ENCODE measurements at regions not wholly inside any gene's neighbourhood (a gene's known extent, or its start where the extent isn't known, plus 50 kb on each side); places are given as distances from the start of the nearest gene placed in this dataset.

- peaks cover 10% of the 10 kb centered on the region for H3K27me3 Mint-ChIP-seq
- ChIA-PET POLR2A (no interaction called here), CTCF (interaction anchor here (0.9 kb wide), 1 partner anchor 10 kb away, joined by 3 read pairs; no protein-coding TSS in a partner anchor)
- TF ChIP-seq EZH2 (IDR thresholded peaks at IDR 0.05; ENCODE audit: borderline replicate concordance, insufficient read depth, low read depth, low read length, poor library complexity, severe bottlenecking), result no peak
- TF ChIP-seq, protein P1, sequence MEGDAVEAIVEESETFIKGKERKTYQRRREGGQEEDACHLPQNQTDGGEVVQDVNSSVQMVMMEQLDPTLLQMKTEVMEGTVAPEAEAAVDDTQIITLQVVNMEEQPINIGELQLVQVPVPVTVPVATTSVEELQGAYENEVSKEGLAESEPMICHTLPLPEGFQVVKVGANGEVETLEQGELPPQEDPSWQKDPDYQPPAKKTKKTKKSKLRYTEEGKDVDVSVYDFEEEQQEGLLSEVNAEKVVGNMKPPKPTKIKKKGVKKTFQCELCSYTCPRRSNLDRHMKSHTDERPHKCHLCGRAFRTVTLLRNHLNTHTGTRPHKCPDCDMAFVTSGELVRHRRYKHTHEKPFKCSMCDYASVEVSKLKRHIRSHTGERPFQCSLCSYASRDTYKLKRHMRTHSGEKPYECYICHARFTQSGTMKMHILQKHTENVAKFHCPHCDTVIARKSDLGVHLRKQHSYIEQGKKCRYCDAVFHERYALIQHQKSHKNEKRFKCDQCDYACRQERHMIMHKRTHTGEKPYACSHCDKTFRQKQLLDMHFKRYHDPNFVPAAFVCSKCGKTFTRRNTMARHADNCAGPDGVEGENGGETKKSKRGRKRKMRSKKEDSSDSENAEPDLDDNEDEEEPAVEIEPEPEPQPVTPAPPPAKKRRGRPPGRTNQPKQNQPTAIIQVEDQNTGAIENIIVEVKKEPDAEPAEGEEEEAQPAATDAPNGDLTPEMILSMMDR (IDR thresholded peaks at IDR 0.05), result no peak
- Histone ChIP-seq H3K79me2 (ENCODE audit: control insufficient read depth, insufficient read depth, low read length) (no peaks in the 10 kb centered on the region), H3K27ac (ENCODE audit: low read length in 2 of 2) (no peak overlapping the region), H2AFZ (ENCODE audit: insufficient read depth, low read depth, low read length, poor library complexity, severe bottlenecking) (no peak overlapping the region), H3K27me3 (replicated peaks in 1 of 4; ENCODE audit: control extremely low read depth in 1 of 4, control insufficient read depth in 3 of 4, insufficient read depth in 4 of 4, low read length in 3 of 4) (no peaks in the 10 kb centered on the region), H3K9me3 (ENCODE audit: control extremely low read depth in 1 of 3, control insufficient read depth in 2 of 3, insufficient read depth in 1 of 3, low read length in 2 of 3) (peaks cover 0 to 4% (median 0%) of the 10 kb centered on the region in 3 donors), H3K4me3 (ENCODE audit: control extremely low read depth in 1 of 5, extremely low read depth in 1 of 5, insufficient read depth in 1 of 5, low read depth in 2 of 5, low read length in 4 of 5) (no peak overlapping the region), H3K4me2 (replicated peaks; ENCODE audit: low read depth, low read length, poor library complexity, severe bottlenecking) (no peak overlapping the region), H4K20me1 (ENCODE audit: control insufficient read depth, insufficient read depth, low read length, poor library complexity, severe bottlenecking) (no peaks in the 10 kb centered on the region), H3K36me3 (replicated peaks in 1 of 2; ENCODE audit: control extremely low read depth in 1 of 2, control insufficient read depth in 1 of 2, extremely low read depth in 1 of 2, insufficient read depth in 2 of 2, low read length in 1 of 2) (no peaks in the 10 kb centered on the region), H3K4me1 (ENCODE audit: control insufficient read depth in 2 of 2, insufficient read depth in 2 of 2, low read length in 2 of 2) (no peaks in the 10 kb centered on the region), H3K9ac (ENCODE audit: low read length) (no peak overlapping the region)
- no peak overlapping the region for H3K4me3 Mint-ChIP-seq
- H3K9me3 Mint-ChIP-seq (ENCODE audit: insufficient read depth), result no peaks in the 10 kb centered on the region
- WGBS (ENCODE audit: insufficient coverage), result no CpG with 5 or more reads among the region's 2 CpGs
- H3K27ac Mint-ChIP-seq, result no peak overlapping the region
- no peak for ATAC-seq (ENCODE audit: low read depth)
- no peaks in the 10 kb centered on the region for H3K4me1 Mint-ChIP-seq
- intact Hi-C loops (cut with micrococcal nuclease), result no loop called here
- no peak for DNase-seq
Measured at GRCh38 chr4:140211693-140212092, 57.7 kb upstream of the MAML3 start.

DNA sequence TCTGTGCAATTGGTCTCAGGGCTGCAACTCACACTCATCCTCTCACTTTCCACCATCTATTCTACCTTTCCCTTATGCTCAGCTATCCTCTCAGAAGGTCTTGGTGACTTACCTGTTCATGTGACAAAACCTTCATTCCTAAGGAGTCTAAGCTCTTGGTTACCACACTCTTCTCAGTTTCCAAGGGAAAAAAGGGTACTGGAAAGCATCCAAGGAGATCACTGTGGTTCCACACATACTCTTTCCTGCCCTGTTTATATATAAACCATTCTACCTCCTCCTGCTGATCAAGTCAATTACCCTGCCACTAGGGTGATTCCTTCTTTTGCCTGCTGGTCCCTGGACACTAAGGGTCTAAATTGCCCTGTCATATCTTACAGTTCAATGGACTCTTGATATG lies 57.2 kb upstream of the MAML3 start:
- ChIA-PET CTCF (interaction anchor here (0.9 kb wide), 1 partner anchor 10 kb away, joined by 3 read pairs; no protein-coding TSS in a partner anchor), POLR2A (no interaction called here)
- intact Hi-C loops (cut with micrococcal nuclease), result no loop called here
- ATAC-seq (ENCODE audit: low read depth), result no peak
- Histone ChIP-seq H3K9ac (ENCODE audit: low read length) (no peak overlapping the region), H3K4me1 (ENCODE audit: control insufficient read depth in 2 of 2, insufficient read depth in 2 of 2, low read length in 2 of 2) (no peaks in the 10 kb centered on the region), H3K79me2 (ENCODE audit: control insufficient read depth, insufficient read depth, low read length) (no peaks in the 10 kb centered on the region), H3K4me2 (replicated peaks; ENCODE audit: low read depth, low read length, poor library complexity, severe bottlenecking) (no peak overlapping the region), H4K20me1 (ENCODE audit: control insufficient read depth, insufficient read depth, low read length, poor library complexity, severe bottlenecking) (no peaks in the 10 kb centered on the region), H3K36me3 (replicated peaks in 1 of 2; ENCODE audit: control extremely low read depth in 1 of 2, control insufficient read depth in 1 of 2, extremely low read depth in 1 of 2, insufficient read depth in 2 of 2, low read length in 1 of 2) (no peaks in the 10 kb centered on the region), H3K27ac (ENCODE audit: low read length in 2 of 2) (no peak overlapping the region), H3K27me3 (replicated peaks in 1 of 4; ENCODE audit: control extremely low read depth in 1 of 4, control insufficient read depth in 3 of 4, insufficient read depth in 4 of 4, low read length in 3 of 4) (no peaks in the 10 kb centered on the region), H3K4me3 (ENCODE audit: control extremely low read depth in 1 of 5, extremely low read depth in 1 of 5, insufficient read depth in 1 of 5, low read depth in 2 of 5, low read length in 4 of 5) (no peak overlapping the region), H3K9me3 (ENCODE audit: control extremely low read depth in 1 of 3, control insufficient read depth in 2 of 3, insufficient read depth in 1 of 3, low read length in 2 of 3) (peaks cover 0 to 4% (median 0%) of the 10 kb centered on the region in 3 donors), H2AFZ (ENCODE audit: insufficient read depth, low read depth, low read length, poor library complexity, severe bottlenecking) (no peak overlapping the region)
- H3K4me1 Mint-ChIP-seq, result no peaks in the 10 kb centered on the region
- H3K27me3 Mint-ChIP-seq, result peaks cover 10% of the 10 kb centered on the region
- no peak overlapping the region for H3K27ac Mint-ChIP-seq
- H3K9me3 Mint-ChIP-seq (ENCODE audit: insufficient read depth), result no peaks in the 10 kb centered on the region
- TF ChIP-seq, protein P1 (IDR thresholded peaks at IDR 0.05), result no peak
- TF ChIP-seq EZH2 (IDR thresholded peaks at IDR 0.05; ENCODE audit: borderline replicate concordance, insufficient read depth, low read depth, low read length, poor library complexity, severe bottlenecking), result no peak
- no peak overlapping the region for H3K4me3 Mint-ChIP-seq
- no peak for DNase-seq

All from B cell (primary cell).